GM10266 (cell line): ENCODE measurements at regions not wholly inside any gene's neighbourhood (a gene's known extent, or its start where the extent isn't known, plus 50 kb on each side); places are given as distances from the start of the nearest gene placed in this dataset.

Experiments
- DNase-seq: peaks from one replicate; pipeline ENCODE4 v3.0.0; 2012; ENCODE audit errors: extremely low spot score
- TF ChIP-seq, protein P1 (sequence below): IDR thresholded peaks from 2 replicates; pipeline ENCODE4 v1.5.1; 2012; ENCODE audit warnings: mild to moderate bottlenecking, low read depth; ENCODE audit not compliant: control insufficient read depth, insufficient read depth; ENCODE audit errors: missing control alignments

DNA sequence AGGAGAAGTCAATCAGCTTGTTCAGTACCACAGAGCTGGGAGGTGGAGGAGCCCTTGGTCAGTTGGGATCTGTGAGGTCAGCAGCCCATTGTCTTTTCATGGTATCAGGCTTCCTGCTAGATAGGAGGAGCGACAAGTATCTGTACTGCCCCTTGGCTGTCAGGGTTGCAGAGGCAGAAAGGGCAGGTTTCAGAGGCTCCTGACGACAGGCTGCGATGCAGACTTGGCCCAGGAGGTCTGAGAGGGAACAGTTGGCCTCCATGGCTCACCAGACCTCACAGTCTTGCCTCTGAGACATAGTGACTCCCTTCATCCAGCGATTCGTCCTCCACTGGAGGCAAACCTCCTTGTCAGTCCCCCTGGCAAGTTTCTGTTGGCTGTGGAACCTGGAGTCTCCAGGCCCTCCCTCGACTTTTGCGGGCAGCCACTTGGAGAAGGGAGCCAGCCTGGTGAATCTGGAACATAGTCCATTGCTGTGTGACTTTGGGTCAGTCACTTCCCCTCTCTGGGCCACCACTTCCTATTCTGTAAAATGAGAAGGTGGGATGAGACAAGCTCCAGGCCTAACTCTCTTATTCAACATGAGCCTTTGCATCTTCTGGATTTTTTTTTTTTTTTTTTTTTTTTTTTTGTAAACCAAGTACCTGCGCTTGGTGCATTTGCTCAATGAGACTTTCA is 177.9 kb upstream of the TLE3 start:
- TF ChIP-seq, protein P1, sequence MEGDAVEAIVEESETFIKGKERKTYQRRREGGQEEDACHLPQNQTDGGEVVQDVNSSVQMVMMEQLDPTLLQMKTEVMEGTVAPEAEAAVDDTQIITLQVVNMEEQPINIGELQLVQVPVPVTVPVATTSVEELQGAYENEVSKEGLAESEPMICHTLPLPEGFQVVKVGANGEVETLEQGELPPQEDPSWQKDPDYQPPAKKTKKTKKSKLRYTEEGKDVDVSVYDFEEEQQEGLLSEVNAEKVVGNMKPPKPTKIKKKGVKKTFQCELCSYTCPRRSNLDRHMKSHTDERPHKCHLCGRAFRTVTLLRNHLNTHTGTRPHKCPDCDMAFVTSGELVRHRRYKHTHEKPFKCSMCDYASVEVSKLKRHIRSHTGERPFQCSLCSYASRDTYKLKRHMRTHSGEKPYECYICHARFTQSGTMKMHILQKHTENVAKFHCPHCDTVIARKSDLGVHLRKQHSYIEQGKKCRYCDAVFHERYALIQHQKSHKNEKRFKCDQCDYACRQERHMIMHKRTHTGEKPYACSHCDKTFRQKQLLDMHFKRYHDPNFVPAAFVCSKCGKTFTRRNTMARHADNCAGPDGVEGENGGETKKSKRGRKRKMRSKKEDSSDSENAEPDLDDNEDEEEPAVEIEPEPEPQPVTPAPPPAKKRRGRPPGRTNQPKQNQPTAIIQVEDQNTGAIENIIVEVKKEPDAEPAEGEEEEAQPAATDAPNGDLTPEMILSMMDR, result no peak

DNA sequence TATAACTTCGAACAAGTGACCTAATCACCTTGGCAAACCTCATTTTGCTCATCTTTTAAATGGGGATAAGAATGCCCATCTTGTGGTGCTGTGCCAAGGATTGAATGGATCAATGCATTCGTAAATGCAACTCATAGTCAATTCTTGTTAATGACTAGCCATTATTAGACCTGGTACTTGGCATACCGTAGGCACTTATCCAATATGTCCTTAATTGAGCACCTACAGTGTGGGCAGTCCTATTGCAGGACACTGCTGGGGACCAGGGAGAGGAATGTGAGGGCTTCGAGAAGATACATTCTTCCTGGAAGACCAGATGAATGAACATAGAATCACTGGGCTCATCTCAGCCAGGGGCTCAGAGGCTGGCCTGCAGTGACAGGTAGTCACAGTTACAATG is 177.2 kb upstream of the TLE3 start:
- TF ChIP-seq, protein P1, result no peak
- DNase-seq, result no peak

More for the DNA sequence above, 177.9 kb upstream of the TLE3 start:
- DNase-seq, result no peak

DNA sequence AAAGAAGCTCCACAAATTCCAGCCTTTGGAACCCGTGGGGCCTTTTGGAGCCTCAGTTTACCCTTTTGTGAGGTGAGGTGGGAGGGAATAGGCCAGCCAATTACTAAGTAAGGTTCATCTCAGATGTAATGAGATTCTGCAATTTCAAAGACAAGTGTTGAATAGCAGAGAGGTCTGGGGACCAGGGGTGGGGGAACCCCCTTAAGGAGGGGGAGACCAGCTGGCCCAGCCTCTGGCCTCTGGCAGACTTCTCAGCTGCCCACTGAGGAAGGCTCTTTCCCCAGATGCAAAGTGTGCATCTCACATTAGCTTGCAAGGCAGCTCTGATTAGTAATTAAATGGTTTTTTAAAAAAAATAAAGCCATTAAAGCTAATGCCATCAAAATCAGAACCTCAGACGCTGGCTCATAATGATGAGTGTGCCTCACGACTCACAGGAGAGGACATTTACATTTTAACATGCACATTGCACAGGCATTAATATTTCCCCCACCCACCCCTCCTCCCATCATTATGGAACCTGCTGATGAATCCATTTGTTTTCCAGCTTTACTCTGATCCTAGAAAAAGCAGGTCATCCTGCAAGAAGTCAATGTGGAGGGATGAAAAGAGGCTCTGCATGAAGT is 176.7 kb upstream of the TLE3 start:
- DNase-seq, result no peak

DNA sequence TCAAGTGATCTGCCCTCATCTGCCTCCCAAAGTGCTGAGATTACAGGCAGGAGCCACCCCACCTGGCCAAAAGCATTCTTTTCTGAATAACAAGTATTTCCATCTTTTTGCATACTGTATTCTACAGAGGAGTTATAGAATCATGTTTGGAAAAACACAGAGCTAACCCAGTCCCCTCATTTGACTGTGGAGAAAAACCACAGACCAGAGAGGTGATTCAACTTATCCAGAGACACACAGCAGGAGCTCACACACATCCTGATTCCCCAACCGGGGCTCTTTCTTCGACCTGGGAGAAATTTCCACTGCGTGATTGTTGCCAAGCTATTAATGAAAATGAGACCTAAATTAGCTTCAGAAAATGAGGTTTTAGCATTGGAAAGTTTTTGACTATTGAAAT is 176.1 kb upstream of the TLE3 start:
- TF ChIP-seq, protein P1, result no peak
- no peak for DNase-seq

More for the DNA sequence above, 176.7 kb upstream of the TLE3 start:
- TF ChIP-seq, protein P1, result no peak

DNA sequence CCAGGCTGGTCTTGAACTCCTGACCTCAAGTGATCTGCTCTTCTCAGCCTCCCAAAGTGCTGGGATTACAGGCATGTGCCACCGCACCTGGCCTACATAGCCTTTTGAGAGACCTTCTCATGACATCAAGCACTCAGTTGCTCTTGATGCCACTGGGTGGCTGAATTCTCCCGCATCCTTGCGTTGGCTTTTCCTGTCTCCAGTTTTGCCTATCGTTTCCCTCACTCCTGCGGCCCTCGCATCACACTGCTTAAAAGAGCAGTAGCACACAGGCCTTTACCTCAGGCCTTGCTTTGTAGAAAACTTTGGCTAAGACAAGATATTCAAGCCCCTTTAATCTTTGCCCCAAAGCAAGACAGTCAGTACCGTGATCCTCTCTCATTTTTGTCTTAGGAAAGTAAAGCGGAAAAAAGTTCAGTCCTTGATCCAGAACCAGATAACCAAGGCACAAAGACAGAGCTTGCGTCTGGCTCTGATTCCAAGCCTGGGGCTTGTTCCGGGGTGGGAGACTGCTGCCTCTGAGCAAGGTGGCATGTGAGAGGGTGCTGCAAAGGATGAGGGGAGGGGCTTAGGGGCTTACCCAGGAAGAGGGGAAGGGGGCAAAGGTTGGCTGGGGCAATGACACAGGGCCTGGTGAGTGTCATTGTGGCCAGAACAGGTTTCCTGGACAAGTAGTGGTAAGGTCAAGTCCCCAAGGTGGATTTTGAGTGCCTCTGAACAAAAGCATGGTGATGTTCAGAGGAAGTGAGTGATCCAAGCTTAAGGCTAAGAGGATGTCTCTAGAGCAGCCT is 175.0 kb upstream of the TLE3 start:
- no peak for DNase-seq
- TF ChIP-seq, protein P1, result no peak

DNA sequence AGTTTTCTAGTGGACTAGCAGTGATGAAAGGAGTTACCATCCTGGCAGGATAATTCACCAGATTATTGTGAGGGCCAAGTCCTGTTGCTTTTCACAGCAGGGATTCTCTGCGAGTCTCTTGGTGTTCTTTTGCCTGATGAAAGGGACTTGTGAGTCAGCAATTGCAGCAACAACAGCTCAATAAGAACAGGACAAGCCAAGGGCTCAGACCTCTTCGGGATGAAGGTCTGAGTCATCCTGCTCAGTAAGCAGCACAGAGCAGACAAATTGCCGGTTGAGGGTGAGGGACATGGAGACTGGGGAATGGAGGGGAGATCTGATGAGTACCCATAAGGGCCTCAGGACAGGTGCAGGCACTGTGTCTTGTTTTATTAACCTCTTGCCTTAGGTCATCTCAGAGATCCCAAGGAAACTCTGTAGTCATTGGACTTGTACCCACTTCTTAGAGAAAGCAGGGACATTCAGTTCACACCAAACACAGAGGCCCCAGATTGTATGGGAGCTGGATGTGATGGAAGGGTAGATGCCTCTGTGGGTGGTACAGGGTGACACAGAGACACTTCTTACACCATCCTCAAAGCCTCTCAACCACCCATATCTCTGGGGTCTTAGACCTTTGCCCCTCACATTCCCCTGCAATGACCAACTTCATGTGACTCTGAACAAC is 173.8 kb upstream of the TLE3 start:
- DNase-seq, result no peak
- TF ChIP-seq, protein P1, result no peak
